Colonic mucosa (tissue), 4 donors: ENCODE measurements at regions not wholly inside any gene's neighbourhood (a gene's known extent, or its start where the extent isn't known, plus 50 kb on each side); places are given as distances from the start of the nearest gene placed in this dataset.

ENCODE experiments used
- DNase-seq: peaks from one replicate; pipeline ENCODE4 v3.0.0-alpha.2; 2020
- H3K27ac ChIP-seq: fragments of 200-600 bp; one replicate; pipeline ENCODE4 v1.8.0; 2021
- H3K27me3 ChIP-seq: fragments of 200-600 bp; one replicate; pipeline ENCODE4 v1.8.0; 2021
- H3K36me3 ChIP-seq: fragments of 200-600 bp; one replicate; pipeline ENCODE4 v1.8.0; 2021
- H3K4me1 ChIP-seq: fragments of 200-600 bp; one replicate; pipeline ENCODE4 v1.8.0; 2021; ENCODE audit warnings: mild to moderate bottlenecking
- H3K4me3 ChIP-seq: fragments of 200-600 bp; one replicate; pipeline ENCODE4 v1.8.0; 2021
- H3K9ac ChIP-seq, 2 donors: one replicate each; pipeline ENCODE4 v1.7.0; 2013; ENCODE audit warnings: control low read depth in 2 of 2, low read depth in 2 of 2, low read length in 2 of 2
- H3K9me3 ChIP-seq: fragments of 200-600 bp; one replicate; pipeline ENCODE4 v1.8.0; 2021
- intact Hi-C: fragments of 100-400 bp; cut with DNase I; formaldehyde crosslinking; loops from one replicate; pipeline ENCODE4 v1.14.1; 2022
- TF ChIP-seq, protein P1 (sequence below): fragments of 200-600 bp; IDR thresholded peaks from one replicate; pipeline ENCODE4 v1.8.0; 2022; ENCODE audit warnings: antibody characterized with exemption, mild to moderate bottlenecking
- donor health status: healthy.
- donor health status: DM: no; HTN: no; CAD: no.
- donor health status: DM: no; HTN: no; CAD: no.

DNA sequence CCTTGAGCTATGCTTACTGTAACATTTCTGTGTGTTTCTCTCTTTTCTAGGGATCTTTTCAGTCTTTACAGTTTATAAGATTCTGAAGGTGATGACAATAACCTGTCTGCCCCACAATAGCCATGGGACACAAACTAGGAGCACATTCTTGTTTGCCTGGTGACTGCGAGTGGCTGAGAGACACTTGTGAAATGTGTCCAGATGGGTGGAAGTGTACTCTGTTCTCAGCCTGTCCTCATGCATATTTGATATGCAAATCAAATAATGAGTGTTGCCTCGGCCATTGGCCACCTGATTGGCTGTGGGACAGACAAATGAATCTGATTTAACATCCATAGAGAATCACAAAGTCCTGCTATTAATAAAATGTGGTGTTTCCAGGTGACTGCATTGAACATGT lies 246.2 kb downstream of the HNMT start:
- no peak for DNase-seq
- Histone ChIP-seq H3K9ac (no peak overlapping the region), H3K36me3 (no peaks in the 10 kb centered on the region), H3K4me3 (no peak overlapping the region), H3K9me3 (no peaks in the 10 kb centered on the region), H3K27ac (no peak overlapping the region), H3K4me1 (no peaks in the 10 kb centered on the region), H3K27me3 (no peaks in the 10 kb centered on the region)
- TF ChIP-seq, protein P1, sequence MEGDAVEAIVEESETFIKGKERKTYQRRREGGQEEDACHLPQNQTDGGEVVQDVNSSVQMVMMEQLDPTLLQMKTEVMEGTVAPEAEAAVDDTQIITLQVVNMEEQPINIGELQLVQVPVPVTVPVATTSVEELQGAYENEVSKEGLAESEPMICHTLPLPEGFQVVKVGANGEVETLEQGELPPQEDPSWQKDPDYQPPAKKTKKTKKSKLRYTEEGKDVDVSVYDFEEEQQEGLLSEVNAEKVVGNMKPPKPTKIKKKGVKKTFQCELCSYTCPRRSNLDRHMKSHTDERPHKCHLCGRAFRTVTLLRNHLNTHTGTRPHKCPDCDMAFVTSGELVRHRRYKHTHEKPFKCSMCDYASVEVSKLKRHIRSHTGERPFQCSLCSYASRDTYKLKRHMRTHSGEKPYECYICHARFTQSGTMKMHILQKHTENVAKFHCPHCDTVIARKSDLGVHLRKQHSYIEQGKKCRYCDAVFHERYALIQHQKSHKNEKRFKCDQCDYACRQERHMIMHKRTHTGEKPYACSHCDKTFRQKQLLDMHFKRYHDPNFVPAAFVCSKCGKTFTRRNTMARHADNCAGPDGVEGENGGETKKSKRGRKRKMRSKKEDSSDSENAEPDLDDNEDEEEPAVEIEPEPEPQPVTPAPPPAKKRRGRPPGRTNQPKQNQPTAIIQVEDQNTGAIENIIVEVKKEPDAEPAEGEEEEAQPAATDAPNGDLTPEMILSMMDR: no peak
- intact Hi-C loops: no loop called here

DNA sequence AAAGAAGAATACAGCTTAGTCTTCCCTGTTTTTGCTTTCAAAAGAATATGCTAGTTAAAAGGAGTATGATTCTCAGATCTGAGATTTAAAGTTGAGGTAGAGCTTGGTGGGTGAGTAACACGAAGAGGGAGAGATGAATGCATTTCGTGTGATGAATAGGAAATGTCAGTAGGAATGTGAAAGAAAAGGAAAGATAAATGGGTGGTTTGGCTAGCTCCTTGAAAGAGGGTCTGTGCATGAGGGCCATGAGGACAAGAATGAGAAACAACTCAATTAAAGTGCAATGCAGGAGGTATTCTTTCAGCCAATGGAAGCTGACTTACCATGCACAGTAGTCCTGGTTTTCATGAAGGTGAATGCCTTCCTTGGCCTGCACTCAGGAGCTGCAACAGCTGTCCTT lies 248.2 kb downstream of the HNMT start:
- Histone ChIP-seq H3K36me3 (no peaks in the 10 kb centered on the region), H3K27ac (no peak overlapping the region), H3K27me3 (no peaks in the 10 kb centered on the region), H3K4me3 (no peak overlapping the region), H3K9me3 (no peaks in the 10 kb centered on the region), H3K4me1 (no peaks in the 10 kb centered on the region), H3K9ac (no peak overlapping the region)
- TF ChIP-seq, protein P1: no peak
- no peak for DNase-seq
- intact Hi-C loops: no loop called here

DNA sequence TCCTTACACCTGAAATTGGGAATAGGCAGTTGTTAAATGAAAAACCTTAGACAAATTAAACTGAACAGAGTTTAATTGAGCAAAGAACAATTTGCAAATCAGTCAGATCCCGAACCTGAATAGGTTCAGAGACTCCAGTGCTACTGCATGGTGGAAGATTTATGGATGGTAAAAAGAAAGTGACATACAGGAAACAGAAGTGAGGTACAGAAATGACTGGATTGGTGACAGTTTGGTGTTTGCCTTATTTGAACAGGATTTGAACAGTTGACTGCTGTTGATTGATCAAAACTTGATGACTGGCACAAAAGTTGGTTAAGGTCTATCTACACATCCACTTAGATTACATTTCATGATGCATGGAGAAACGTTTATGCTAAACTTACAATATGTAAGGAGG lies 248.8 kb downstream of the HNMT start:
- no peaks in the 10 kb centered on the region for H3K27me3 ChIP-seq
- no peak for DNase-seq
- no peaks in the 10 kb centered on the region for H3K9me3 ChIP-seq
- no peaks in the 10 kb centered on the region for H3K36me3 ChIP-seq
- H3K27ac ChIP-seq: no peak overlapping the region
- no peaks in the 10 kb centered on the region for H3K4me1 ChIP-seq
- H3K9ac ChIP-seq: no peak overlapping the region
- TF ChIP-seq, protein P1: no peak
- intact Hi-C loops: no loop called here
- H3K4me3 ChIP-seq: no peak overlapping the region

DNA sequence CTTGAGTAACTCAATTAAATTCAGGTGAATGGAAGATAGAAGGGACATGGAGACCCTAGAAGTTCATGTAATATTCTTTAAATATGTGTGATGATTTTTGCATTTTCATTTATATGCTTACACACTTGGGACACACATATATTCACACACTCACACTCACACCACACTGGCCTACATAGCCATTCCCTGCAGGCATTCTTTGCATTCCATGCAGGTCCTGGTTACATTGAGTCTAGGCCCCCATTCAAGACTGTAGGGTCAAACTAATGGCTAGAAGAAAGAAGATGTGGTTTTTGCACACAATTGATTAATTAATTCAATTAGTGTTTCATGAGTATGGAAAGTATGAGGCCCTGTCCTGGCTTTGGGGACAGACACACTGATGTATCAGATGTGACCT lies 249.4 kb downstream of the HNMT start:
- H3K27ac ChIP-seq: no peak overlapping the region
- no peaks in the 10 kb centered on the region for H3K9me3 ChIP-seq
- DNase-seq: no peak
- no peak overlapping the region for H3K4me3 ChIP-seq
- no peaks in the 10 kb centered on the region for H3K4me1 ChIP-seq
- H3K36me3 ChIP-seq: no peaks in the 10 kb centered on the region
- no peak overlapping the region for H3K9ac ChIP-seq
- intact Hi-C loops: no loop called here
- TF ChIP-seq, protein P1: no peak
- H3K27me3 ChIP-seq: no peaks in the 10 kb centered on the region

DNA sequence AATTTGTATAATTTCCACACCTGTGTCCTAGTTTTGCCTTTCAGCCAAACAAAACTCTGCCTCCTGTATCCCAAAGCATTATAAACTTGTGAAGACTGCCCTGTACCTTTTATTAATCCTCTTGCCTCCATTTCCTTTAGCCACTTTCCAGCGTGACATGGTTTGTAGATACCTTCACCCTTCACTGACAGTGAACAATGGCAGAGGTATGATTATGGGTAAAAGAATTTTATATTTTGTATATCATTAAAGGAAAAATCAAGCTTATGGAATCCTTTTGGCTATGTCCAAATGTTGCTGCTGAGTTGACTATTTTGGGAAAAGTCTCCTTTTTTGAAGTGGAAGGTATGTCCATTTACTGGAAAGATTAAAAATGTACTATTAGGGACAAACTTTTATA lies 251.7 kb downstream of the HNMT start:
- Histone ChIP-seq H3K9ac (no peak overlapping the region), H3K36me3 (no peaks in the 10 kb centered on the region), H3K27me3 (no peaks in the 10 kb centered on the region), H3K4me3 (no peak overlapping the region), H3K9me3 (no peaks in the 10 kb centered on the region), H3K27ac (no peak overlapping the region), H3K4me1 (no peaks in the 10 kb centered on the region)
- intact Hi-C loops: no loop called here
- DNase-seq: no peak
- TF ChIP-seq, protein P1: no peak

DNA sequence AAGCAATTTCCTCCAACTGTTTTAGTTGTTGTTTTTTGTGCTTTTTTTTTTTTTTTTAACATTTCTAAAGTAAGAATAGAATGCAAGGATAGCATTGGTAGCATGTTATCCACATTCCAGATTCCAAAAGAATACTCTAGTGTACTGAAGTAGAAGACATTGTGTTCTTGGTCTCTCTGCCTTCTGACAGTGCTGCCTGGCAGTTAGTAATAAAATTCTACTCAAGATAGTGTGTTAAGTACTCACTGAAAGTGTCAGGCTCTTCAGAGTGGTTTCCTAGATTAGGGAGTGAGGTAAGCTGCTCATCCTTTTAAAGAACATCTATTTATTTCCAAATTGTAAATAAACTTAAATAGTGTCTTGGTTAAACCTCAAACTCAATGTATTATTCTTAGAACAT lies 253.7 kb downstream of the HNMT start:
- TF ChIP-seq, protein P1: no peak
- no peaks in the 10 kb centered on the region for H3K4me1 ChIP-seq
- DNase-seq: no peak
- no peaks in the 10 kb centered on the region for H3K36me3 ChIP-seq
- H3K4me3 ChIP-seq: no peak overlapping the region
- H3K27me3 ChIP-seq: no peaks in the 10 kb centered on the region
- H3K9me3 ChIP-seq: no peaks in the 10 kb centered on the region
- H3K27ac ChIP-seq: no peak overlapping the region
- intact Hi-C loops: no loop called here
- no peak overlapping the region for H3K9ac ChIP-seq
